Neural cell (in vitro differentiated cells): ENCODE measurements at regions not wholly inside any gene's neighbourhood (a gene's known extent, or its start where the extent isn't known, plus 50 kb on each side); places are given as distances from the start of the nearest gene placed in this dataset.

ENCODE experiments used
- H2AFZ ChIP-seq: fragments of 200-600, 300-800 bp; sonication (generic), shearing (Covaris generic); 2 replicates; pipeline ENCODE4 v1.6.0; 2014; ENCODE audit warnings: low read depth, mild to moderate bottlenecking, antibody characterized with exemption, low read length, moderate library complexity
- H3F3A ChIP-seq: fragments of 200-600 bp; shearing (Covaris generic); 2 replicates; pipeline ENCODE4 v1.6.1; 2016; ENCODE audit warnings: mild to moderate bottlenecking, moderate library complexity, mixed read lengths, antibody characterized with exemption, low read length; ENCODE audit not compliant: insufficient read depth, poor library complexity, severe bottlenecking
- H3K27ac ChIP-seq: fragments of 200-600, 300-800 bp; sonication (generic), shearing (Covaris generic); 2 replicates; pipeline ENCODE4 v1.5.1; 2014; ENCODE audit warnings: mild to moderate bottlenecking, low read length, moderate library complexity
- H3K27me3 ChIP-seq: fragments of 300-800, 200-600 bp; sonication (generic), shearing (Covaris generic); 2 replicates; pipeline ENCODE4 v1.6.0; 2014; ENCODE audit warnings: mild to moderate bottlenecking, low read depth, low read length, moderate library complexity; ENCODE audit not compliant: insufficient read depth
- H3K36me3 ChIP-seq: fragments of 300-800, 200-600 bp; sonication (generic), shearing (Covaris generic); 2 replicates; pipeline ENCODE4 v1.5.1; 2014; ENCODE audit warnings: mild to moderate bottlenecking, antibody characterized with exemption, low read length, moderate library complexity; ENCODE audit not compliant: insufficient read depth
- H3K4me2 ChIP-seq: fragments of 300-800, 200-600 bp; sonication (generic), shearing (Covaris generic); 2 replicates; pipeline ENCODE4 v1.6.0; 2014; ENCODE audit warnings: mild to moderate bottlenecking, low read length
- H3K4me3 ChIP-seq: fragments of 300-800, 200-600 bp; sonication (generic), shearing (Covaris generic); 2 replicates; pipeline ENCODE4 v1.5.1; 2014; ENCODE audit warnings: mild to moderate bottlenecking, low read length, moderate library complexity
- H3K79me2 ChIP-seq: fragments of 200-600 bp; shearing (Covaris generic); replicated peaks from 2 replicates; pipeline ENCODE4 v1.6.0; 2014; ENCODE audit warnings: mild to moderate bottlenecking, low read length, moderate library complexity; ENCODE audit not compliant: insufficient read depth
- H3K9ac ChIP-seq: fragments of 300-800, 200-600 bp; sonication (generic), shearing (Covaris generic); 2 replicates; pipeline ENCODE4 v1.6.1; 2016; ENCODE audit warnings: mild to moderate bottlenecking, low read length, mixed read lengths
- H3K9me2 ChIP-seq: fragments of 200-600 bp; shearing (Covaris generic); 2 replicates; pipeline ENCODE4 v1.6.1; 2016; ENCODE audit warnings: mild to moderate bottlenecking, low read length, mixed read lengths; ENCODE audit not compliant: insufficient read depth
- H3K9me3 ChIP-seq: fragments of 200-600, 300-800 bp; sonication (generic), shearing (Covaris generic); 2 replicates; pipeline ENCODE4 v1.6.1; 2016; ENCODE audit warnings: mild to moderate bottlenecking, mixed run types, low read length, moderate library complexity, mixed read lengths
- H4K20me1 ChIP-seq: fragments of 200-600 bp; shearing (Covaris generic); 2 replicates; pipeline ENCODE4 v1.6.1; 2016; ENCODE audit warnings: mild to moderate bottlenecking, mixed run types; ENCODE audit not compliant: insufficient read depth
- EP300 ChIP-seq: fragments of 450-650 bp; conservative IDR thresholded peaks from 2 replicates; pipeline ENCODE4 v1.6.1; 2014; ENCODE audit warnings: antibody characterized with exemption, mild to moderate bottlenecking, moderate library complexity; ENCODE audit not compliant: poor library complexity, severe bottlenecking
- EZH2 ChIP-seq: fragments of 200-600, 300-800 bp; shearing (Covaris generic), sonication (generic); IDR thresholded peaks from 2 replicates; pipeline ENCODE4 v1.6.1; 2014; ENCODE audit warnings: antibody characterized with exemption, low read length, borderline replicate concordance, mild to moderate bottlenecking; ENCODE audit not compliant: insufficient read depth, poor library complexity, severe bottlenecking
- MXI1 ChIP-seq: fragments of 450-650 bp; conservative IDR thresholded peaks from 2 replicates; pipeline ENCODE4 v1.6.1; 2014; ENCODE audit warnings: antibody characterized with exemption, mild to moderate bottlenecking; ENCODE audit not compliant: poor library complexity, severe bottlenecking
- POLR2AphosphoS5 ChIP-seq: IDR thresholded peaks from 2 replicates; pipeline ENCODE4 v1.6.1; 2012
- RAD21 ChIP-seq: fragments of 450-650 bp; conservative IDR thresholded peaks from 2 replicates; pipeline ENCODE4 v1.6.1; 2014; ENCODE audit warnings: antibody characterized with exemption, mild to moderate bottlenecking, moderate library complexity
- SMC3 ChIP-seq: fragments of 450-650 bp; conservative IDR thresholded peaks from 2 replicates; pipeline ENCODE4 v1.6.1; 2014; ENCODE audit warnings: antibody characterized with exemption, mild to moderate bottlenecking, moderate library complexity; ENCODE audit not compliant: poor library complexity
- TAF1 ChIP-seq: IDR thresholded peaks from 2 replicates; pipeline ENCODE4 v1.6.1; 2012; ENCODE audit warnings: low read depth
- TF ChIP-seq, protein P1 (sequence below): IDR thresholded peaks from 2 replicates; pipeline ENCODE4 v1.6.1; 2012; ENCODE audit warnings: borderline replicate concordance
- TF ChIP-seq, protein P2 (sequence below): fragments of 450-650 bp; IDR thresholded peaks from 2 replicates; pipeline ENCODE4 v1.5.1; 2014; ENCODE audit warnings: antibody characterized with exemption, mild to moderate bottlenecking, moderate library complexity; ENCODE audit not compliant: poor library complexity, severe bottlenecking

DNA sequence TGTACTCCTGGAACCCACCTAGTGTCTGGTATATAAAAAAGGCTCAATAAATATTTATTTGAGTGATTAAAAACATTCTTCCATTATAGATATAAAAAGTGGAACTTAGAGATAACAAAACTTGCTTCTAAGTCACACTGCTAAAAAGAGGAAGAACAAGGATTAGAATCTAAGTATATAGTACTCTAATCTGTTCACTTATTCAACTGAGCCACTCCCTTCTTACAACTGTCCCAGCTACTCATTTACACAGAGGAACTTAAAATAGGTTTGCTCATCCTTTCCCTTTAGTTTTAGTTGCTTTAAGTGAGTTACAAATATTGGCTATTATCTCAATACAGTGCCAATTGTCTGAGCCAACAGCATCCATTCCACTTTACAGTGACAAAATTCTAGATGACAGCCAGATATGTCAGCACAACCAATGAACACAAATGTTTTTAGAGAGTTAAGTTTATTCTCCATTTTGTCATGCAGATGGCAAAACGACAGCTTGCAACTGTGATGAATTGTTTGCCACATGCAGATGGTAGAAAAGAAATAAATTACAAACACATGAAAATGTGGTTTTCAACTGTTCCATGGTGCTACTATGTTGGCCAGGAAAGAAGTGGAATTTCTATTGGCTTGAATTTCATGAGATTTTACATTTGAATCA, 280.7 kb upstream of the ZC3H15 start:
- H3K9me2 ChIP-seq = no peaks in the 10 kb centered on the region
- H3K27me3 ChIP-seq = no peaks in the 10 kb centered on the region
- H3K4me3 ChIP-seq = no peak overlapping the region
- no peaks in the 10 kb centered on the region for H3K9me3 ChIP-seq
- no peak overlapping the region for H3K9ac ChIP-seq
- H3K4me2 ChIP-seq = no peak overlapping the region
- TF ChIP-seq RAD21 (no peak), EP300 (no peak), POLR2AphosphoS5 (no peak), MXI1 (no peak), EZH2 (no peak), SMC3 (no peak), TAF1 (no peak)
- TF ChIP-seq, protein P1, sequence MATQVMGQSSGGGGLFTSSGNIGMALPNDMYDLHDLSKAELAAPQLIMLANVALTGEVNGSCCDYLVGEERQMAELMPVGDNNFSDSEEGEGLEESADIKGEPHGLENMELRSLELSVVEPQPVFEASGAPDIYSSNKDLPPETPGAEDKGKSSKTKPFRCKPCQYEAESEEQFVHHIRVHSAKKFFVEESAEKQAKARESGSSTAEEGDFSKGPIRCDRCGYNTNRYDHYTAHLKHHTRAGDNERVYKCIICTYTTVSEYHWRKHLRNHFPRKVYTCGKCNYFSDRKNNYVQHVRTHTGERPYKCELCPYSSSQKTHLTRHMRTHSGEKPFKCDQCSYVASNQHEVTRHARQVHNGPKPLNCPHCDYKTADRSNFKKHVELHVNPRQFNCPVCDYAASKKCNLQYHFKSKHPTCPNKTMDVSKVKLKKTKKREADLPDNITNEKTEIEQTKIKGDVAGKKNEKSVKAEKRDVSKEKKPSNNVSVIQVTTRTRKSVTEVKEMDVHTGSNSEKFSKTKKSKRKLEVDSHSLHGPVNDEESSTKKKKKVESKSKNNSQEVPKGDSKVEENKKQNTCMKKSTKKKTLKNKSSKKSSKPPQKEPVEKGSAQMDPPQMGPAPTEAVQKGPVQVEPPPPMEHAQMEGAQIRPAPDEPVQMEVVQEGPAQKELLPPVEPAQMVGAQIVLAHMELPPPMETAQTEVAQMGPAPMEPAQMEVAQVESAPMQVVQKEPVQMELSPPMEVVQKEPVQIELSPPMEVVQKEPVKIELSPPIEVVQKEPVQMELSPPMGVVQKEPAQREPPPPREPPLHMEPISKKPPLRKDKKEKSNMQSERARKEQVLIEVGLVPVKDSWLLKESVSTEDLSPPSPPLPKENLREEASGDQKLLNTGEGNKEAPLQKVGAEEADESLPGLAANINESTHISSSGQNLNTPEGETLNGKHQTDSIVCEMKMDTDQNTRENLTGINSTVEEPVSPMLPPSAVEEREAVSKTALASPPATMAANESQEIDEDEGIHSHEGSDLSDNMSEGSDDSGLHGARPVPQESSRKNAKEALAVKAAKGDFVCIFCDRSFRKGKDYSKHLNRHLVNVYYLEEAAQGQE = no peak
- TF ChIP-seq, protein P2, sequence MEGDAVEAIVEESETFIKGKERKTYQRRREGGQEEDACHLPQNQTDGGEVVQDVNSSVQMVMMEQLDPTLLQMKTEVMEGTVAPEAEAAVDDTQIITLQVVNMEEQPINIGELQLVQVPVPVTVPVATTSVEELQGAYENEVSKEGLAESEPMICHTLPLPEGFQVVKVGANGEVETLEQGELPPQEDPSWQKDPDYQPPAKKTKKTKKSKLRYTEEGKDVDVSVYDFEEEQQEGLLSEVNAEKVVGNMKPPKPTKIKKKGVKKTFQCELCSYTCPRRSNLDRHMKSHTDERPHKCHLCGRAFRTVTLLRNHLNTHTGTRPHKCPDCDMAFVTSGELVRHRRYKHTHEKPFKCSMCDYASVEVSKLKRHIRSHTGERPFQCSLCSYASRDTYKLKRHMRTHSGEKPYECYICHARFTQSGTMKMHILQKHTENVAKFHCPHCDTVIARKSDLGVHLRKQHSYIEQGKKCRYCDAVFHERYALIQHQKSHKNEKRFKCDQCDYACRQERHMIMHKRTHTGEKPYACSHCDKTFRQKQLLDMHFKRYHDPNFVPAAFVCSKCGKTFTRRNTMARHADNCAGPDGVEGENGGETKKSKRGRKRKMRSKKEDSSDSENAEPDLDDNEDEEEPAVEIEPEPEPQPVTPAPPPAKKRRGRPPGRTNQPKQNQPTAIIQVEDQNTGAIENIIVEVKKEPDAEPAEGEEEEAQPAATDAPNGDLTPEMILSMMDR = no peak
- H3K27ac ChIP-seq = no peak overlapping the region
- H4K20me1 ChIP-seq = no peaks in the 10 kb centered on the region
- H2AFZ ChIP-seq = no peak overlapping the region
- H3F3A ChIP-seq = no peaks in the 10 kb centered on the region
- H3K79me2 ChIP-seq = no peaks in the 10 kb centered on the region
- H3K36me3 ChIP-seq = no peaks in the 10 kb centered on the region

DNA sequence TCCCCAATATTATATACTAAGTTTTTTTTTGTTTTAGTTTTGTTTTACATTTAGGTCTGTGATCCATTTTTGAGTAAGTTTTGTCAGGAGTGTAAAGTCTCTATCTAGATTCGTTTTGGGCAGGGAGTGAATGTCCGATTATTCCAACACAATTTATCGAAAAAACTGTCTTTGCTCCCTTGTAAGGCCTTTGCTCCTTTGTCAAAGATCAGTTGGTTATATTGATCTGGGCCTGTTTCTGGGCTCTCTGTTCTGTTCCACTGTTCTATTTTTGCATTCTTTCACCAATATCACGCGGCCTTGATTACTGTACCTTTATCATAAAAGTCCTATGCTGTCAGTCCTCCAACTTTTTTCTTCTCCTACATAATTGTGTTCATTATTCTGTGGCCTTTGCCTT, 276.5 kb upstream of the ZC3H15 start:
- no peak overlapping the region for H3K4me2 ChIP-seq
- TF ChIP-seq TAF1 (no peak), POLR2AphosphoS5 (no peak), EZH2 (no peak), EP300 (no peak), SMC3 (no peak), MXI1 (no peak), RAD21 (no peak)
- TF ChIP-seq, protein P1 = no peak
- TF ChIP-seq, protein P2 = no peak

More for the DNA sequence above, 276.5 kb upstream of the ZC3H15 start:
- H2AFZ ChIP-seq = no peak overlapping the region
- no peaks in the 10 kb centered on the region for H4K20me1 ChIP-seq
- H3K9me3 ChIP-seq = no peaks in the 10 kb centered on the region
- H3K9me2 ChIP-seq = no peaks in the 10 kb centered on the region
- H3K36me3 ChIP-seq = no peaks in the 10 kb centered on the region
- H3K4me3 ChIP-seq = no peak overlapping the region
- no peaks in the 10 kb centered on the region for H3K79me2 ChIP-seq
- H3F3A ChIP-seq = no peaks in the 10 kb centered on the region
- H3K27ac ChIP-seq = no peak overlapping the region
- H3K27me3 ChIP-seq = no peaks in the 10 kb centered on the region
- H3K9ac ChIP-seq = no peak overlapping the region
